GM21360 (cell line): ENCODE measurements at regions not wholly inside any gene's neighbourhood (a gene's known extent, or its start where the extent isn't known, plus 50 kb on each side); places are given as distances from the start of the nearest gene placed in this dataset.
A peak's percentile ranks its signal among the peaks of the same experiment; 100 is the strongest.
"Not testable (repeated sequence)": the region's sequence is repeated elsewhere in the genome, so short reads cannot be mapped to it uniquely, and the experiment has no call there.

ENCODE experiments used
- ATAC-seq: cut with Tn5 transposase; IDR thresholded peaks from one replicate; pipeline ENCODE4 v1.9.1; 2021; ENCODE audit warnings: mild to moderate bottlenecking, moderate library complexity; ENCODE audit not compliant: unreplicated experiment

DNA sequence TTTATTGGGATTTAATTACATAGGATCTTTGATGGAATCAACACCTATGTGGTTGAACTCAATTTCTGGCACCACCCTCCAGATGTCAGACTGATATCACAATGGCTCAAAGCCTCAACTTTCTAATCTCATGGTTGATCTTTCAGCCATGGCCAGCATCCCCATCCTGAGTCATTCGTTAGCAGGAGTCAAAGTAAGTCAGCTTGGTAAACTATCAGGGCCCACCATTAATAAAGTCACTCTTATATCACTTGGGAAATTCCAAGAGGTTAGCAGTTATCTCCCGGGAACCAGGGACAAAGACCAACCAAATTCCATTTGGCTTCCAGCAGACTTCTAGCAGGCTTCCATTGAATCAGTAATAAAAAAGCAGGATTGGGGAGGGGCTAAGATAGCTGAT, 50.7 kb upstream of the TNFSF4 start:
- ATAC-seq, result no peak

DNA sequence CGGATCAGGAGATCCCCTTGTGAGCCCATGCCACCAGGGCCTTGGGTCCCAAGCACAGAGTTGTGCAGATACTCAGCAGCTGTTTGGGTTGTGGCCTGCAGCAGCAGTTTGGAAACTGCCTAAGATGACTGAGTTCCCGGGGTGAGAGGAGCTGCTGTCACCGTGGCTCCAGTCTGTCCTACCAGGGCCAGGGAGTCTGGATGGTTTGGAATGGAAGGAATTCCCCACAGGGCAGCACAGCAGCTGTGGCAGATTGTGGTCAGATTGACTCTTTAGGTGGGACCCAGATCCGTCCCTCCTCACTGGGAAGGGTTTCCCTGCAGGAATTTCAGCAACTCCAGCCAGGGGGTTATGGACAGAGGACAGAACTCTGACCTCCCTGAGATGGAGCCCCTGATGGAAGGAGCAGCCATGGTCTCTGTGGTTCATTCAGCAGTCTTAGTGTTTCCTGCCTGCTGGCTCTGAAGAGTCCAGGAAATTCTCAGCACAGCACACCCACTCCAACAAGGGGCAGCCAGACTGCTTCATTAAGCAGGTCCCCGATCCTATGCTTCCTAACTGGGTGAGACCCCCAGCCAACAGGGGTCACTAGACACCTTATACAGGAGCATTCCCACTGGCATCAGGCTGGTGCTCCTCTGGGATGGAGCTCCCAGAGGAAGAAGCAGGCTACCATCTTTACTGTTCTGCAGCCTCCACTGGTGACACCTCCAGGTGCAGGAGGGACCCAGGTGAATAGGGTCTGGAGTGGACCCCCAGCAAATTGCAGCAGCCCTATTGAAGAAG, 51.5 kb upstream of the TNFSF4 start:
- ATAC-seq, result no peak

DNA sequence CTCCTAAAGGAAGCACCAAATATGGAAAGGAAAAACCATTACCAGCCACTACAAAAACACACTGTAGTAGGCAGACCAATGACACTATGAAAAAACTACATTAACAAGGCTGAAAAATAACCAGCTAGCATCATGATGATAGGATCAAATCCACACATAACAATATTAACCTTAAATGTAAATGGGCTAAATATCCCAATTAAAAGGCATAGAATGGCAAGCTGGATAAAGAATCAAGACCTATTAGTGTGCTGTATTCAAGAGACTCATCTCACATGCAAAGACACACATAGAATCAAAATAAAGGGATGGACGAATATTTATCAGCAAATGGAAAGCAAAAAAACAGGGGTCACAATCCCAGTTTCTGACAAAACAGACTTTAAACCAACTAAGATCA, 53.2 kb upstream of the TNFSF4 start:
- not testable (repeated sequence) for ATAC-seq

DNA sequence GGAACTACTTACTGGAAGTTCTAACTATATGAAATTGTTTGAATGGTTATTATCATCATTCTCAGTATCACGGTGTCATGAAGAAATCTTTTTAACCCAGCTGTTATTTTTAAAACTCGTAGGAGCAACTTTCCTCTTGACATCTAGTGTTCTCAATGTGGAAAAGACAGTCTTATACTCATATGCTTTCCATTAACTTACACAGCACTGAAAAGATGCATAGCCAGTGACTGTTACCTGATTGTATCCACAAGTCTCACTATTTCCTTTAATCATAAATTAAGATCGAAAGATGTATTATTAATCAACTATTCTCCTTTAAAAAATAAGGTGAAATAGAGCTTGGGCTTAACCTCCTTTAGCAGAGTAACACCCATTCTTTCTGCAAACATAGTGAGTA, 59.7 kb upstream of the TNFSF4 start:
- no peak for ATAC-seq

DNA sequence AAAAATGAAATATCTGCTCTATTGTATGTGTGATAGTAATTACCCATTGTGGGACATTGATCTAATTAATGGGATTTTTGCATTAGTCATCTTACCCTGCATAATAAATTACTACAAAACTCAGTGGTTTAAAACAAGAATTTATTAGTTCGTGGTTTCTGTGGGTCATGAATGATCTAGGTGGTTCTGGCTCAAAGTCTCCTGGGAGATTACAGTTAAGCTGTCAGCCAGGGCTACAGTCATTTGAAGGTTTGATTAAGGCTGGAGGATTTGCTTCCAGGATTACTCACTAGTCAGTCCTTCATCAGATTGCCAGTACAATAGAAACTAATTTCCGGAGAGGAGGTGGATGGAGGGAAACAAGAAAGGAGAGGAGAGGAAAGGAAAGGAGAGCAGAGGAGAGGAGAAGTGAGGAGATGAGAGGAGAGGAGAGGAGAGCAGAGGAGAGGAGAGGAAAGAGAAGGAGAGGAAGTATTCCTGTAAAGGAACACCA, 60.4 kb upstream of the TNFSF4 start:
- no peak for ATAC-seq

- no peak for ATAC-seq
These were observed 61.1 kb upstream of the TNFSF4 start for GRCh38 chr1:173268261-173268660.

- ATAC-seq, result no peak
These were observed 61.7 kb upstream of the TNFSF4 start for GRCh38 chr1:173268786-173269277.

- no peak for ATAC-seq
These were observed 62.5 kb upstream of the TNFSF4 start for GRCh38 chr1:173269490-173270230.

GRCh38 chr1:173270243-173270642, 63.1 kb upstream of the TNFSF4 start:
- ATAC-seq, result no peak

GRCh38 chr1:173271021-173271420, 63.9 kb upstream of the TNFSF4 start:
- not testable (repeated sequence) for ATAC-seq

DNA sequence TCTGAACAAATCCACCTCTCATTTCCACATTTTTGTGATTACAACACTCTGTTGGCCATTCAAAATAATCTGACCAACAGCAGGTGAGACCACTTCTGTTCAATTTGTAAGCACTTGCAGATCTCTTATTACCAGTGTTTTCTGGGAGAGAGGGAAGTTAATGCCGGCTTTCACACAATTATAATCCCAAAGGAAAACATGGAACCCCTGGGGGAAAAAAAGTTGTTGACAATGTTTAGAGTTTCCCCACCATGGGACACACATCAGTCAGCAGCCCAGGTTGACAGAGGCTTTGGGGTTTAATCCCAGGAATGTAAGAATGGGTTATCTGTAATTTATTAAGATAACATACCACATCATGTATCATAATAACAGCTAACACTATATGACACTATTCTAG, 68.4 kb upstream of the TNFSF4 start:
- no peak for ATAC-seq

DNA sequence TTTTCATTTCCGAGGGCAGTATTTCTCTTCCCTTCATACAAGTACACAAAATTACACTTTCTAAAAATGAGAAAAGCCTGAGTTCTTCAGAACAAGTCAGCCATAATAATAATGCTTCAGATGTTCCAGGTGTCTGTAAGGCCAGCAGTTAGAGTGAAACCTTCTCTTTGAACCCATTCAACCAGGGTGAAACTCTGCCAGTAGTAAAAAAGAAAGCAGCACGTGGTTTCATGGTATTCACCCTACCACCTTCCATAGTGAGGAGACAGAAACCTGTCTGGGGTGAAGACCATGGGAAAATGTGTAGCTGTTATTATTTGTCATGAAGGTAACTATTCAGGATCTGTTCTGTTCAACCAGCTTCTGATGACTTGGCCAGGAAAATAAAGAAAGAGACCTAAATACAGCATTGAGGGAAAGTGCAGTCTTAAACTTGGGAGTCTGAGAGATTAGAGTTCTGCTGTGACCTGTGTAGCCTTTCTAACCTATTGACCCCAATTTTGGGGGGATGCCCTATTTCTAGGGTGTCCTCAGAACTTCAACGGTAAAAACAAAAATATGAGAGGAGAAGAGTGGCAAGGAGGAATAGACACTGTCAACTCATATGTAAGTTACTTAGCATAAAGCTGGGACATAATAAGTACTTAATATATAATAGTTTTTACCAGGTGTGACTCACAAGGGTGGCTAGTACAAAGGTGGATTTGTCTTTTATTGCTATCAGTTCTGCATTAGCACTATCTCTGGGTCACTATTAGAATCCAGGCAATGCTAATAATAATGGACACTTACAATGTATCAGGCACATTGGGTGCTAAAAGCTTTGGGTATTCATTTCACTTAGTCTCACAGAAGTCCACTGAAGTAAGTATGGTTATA, 70.0 kb upstream of the TNFSF4 start:
- peak; percentile 93 for ATAC-seq

GRCh38 chr1:173280899-173281660, 73.9 kb upstream of the TNFSF4 start:
- no peak for ATAC-seq

DNA sequence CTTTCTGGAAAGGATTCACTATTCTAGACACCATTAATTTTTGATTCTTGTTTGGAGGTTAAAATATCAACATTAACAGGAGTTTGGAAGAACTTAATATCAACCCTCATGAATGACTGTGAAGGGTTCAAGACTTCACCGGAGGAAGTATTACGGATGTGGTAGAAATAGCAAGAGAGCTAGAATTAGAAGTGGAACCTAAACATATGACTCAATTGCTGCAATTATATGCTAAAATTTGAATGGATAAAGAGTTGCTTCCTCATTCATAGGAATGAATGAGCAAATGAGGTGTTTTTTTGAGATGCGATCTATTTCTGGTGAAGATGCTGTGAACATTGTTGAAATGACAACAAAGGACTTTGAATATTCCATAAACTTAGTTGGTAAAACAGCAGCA, 77.9 kb upstream of the TNFSF4 start:
- ATAC-seq, result no peak

GRCh38 chr1:173287785-173288184, 80.7 kb upstream of the TNFSF4 start:
- ATAC-seq, result no peak

- no peak for ATAC-seq
These were observed 86.6 kb upstream of the TNFSF4 start for GRCh38 chr1:173293756-173294155.

DNA sequence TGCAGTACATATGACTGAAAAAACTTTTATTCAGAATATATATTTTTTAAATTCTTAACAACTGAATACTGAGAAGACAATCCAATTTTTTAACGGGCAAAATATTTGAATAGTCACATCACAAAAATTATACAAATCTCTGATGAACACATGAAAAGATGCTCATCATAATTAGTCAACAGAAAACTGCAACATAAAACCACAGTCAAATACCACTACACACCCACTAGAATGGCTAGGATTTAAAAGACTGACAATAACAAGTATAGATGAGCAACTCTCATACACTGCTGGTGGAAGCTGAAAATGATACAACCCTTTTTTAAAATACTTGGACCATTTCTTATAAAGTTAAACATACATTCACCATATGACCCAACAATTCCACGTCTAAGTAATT, 87.7 kb upstream of the TNFSF4 start:
- no peak for ATAC-seq

- ATAC-seq, result no peak
These were observed 88.3 kb upstream of the TNFSF4 start for GRCh38 chr1:173295391-173295790.

DNA sequence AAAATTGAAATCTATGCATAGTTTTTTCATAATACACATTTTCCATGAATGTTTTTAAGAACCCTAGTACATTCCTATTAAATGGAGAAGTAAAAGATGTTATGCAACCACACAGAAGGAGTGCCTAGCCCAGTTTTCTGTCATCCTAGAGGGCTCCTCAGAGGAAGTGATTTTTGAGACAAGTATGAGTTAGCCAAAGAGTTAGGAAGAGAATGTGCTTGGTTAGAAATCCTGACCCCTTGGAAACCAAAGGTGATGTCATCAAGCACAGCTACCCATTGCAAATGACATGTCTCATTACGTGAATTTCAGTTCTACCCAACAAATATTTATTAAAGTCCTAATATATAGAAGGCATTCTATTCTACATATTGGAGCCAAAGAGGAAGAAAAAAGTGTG, 88.9 kb upstream of the TNFSF4 start:
- ATAC-seq, result no peak

DNA sequence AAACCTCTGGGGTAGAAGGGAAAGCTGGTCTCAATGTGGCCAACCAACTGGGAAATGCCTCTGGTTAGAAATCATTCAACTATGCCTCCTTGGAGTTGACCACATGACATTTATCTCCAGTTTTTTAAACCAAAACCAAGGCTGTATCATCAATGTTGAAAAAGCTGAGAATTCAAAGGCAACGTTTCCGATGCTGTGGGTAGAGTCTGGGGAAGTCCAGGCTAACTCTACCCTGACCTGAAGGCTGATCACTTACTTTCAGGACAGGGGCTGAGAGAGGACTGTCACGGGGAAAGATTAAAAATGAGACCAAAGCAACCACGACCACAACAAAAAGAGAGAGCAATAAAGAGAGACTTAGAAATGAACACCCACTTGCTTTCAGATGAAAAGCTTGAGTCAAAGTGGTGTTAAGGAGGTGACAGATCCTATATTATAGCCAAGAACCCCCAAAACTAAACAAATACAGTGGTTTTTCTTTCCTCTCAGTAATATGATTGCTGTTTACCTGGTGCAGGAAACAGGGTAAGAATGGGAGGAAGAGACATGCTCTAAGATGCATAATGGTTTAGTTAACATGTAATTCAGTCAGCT, 90.8 kb upstream of the TNFSF4 start:
- ATAC-seq, result peak; percentile 85
